ENCODE measurements at regions not wholly inside any gene's neighbourhood (a gene's known extent, or its start where the extent isn't known, plus 50 kb on each side); places are given as distances from the start of the nearest gene placed in this dataset.

DNA sequence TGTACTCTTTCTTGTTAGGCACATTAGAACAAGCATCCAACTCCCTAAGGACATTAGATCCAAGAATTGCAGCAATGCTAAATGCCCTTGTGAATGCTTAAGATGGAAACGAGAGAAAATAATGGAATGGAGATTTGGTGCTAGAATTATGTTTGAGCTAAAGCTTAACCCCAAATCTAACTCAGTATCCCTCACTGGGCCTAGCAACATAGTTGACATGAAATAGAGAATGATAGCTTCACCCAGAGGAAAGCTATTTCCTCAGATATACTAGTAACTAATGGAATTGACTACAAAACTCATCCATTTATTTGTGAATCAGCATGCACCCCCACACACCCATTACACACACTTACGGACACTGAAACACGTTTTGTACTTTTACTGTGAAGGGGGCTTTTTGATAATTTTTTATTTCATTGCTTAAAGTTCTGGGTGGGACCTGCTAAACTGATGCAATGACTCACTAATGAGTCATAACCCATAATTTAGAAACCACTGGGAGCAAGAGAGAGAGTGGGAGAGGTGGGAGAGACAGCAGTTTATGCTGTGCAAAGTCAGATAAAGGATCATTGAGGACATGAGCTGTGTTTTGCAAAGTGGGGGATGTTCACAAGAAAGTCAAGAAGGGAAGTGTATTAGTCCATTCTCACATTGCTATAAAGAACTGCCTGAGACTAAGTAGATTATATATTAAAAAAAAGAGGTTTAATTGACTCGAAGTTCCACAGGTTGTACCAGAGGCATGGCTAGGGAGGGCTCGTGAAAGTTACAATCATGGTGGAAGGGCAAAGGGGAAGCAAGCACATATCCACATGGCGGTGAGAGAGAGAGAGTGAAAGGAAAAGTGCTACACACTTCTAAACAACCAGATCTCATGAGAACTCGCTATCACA is 382.7 kb downstream of the SFMBT2 start:
- no peak for DNase-seq (ENCODE audit: low read depth in 2 of 2)

DNA sequence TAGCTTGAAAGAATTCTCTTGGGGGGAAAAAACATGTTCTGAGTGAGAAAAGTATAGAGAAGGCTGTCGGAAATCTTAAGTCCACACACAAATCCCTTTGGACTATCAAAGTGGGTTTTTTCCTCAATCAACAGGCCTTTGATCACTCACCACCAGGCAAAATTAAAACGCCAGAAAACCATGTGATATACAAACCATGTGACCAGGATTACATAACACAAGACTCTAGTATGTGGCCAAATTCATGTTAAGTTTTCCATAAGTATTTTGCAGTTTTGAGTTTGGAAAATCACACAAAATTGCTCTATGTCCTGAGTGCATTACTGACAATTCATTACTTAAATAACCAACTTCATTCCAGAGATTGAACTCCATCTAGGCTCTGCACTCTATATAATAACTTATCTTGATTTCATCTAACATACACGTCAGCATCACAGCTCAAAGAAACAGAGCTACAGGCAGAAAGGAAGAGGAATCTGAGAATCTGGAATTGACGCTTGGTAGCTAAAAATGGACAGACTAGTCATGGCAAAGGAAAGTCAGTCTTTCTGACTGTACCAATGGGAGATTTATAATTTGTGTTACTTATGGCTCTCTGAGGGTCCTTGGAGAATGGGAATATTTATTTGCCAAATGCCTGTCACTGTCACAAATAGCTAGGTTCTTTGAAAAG is 383.5 kb downstream of the SFMBT2 start:
- DNase-seq (ENCODE audit: low read depth in 2 of 2) = no peak

- DNase-seq (ENCODE audit: low read depth in 2 of 2) = no peak
These were observed 384.0 kb downstream of the SFMBT2 start for GRCh38 chr10:7026818-7027217.

GRCh38 chr10:7025296-7025695 is 385.5 kb downstream of the SFMBT2 start:
- no peak for DNase-seq (ENCODE audit: low read depth in 2 of 2)

DNA sequence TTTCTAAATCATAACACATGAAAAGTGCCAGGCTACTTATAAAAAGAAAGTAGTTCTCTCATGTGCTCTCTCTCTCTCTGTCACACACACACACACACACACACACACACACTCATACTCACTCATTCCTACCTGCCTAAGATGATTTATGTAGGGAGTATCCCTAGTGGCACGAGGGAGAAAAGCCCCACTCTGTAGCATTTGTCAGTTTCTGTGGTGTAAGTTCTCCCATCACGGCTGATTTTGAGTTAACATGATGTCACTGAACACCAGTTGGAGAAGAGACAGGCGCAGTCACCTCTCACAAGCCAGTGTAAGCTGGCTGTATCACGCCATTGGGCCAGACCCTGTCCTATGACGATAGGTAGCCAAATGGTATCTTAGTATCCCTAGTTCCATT is 395.4 kb downstream of the SFMBT2 start:
- DNase-seq (ENCODE audit: low read depth in 2 of 2) = no peak

- DNase-seq (ENCODE audit: low read depth in 2 of 2) = no peak
These were observed 396.1 kb downstream of the SFMBT2 start for GRCh38 chr10:7014721-7015120.

DNA sequence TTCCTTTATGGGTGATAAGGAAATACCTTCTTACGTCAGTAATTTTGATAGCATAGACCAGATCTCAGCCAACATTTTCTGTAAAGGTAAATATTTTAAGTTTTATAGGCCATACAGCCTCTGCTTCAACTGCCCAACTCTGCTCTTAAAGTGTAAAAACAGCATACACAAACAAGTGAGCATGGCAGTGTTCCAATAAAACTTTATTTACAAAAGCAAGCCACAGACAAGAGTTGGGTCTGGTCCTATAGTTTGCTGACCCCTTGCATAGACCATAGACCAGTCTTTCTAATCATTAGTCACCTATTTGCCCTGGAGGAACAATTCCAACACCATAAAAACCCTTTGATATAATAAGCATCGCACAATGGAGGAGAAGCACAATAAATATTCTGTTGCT is 398.8 kb downstream of the SFMBT2 start:
- no peak for DNase-seq (ENCODE audit: low read depth in 2 of 2)

- no peak for DNase-seq (ENCODE audit: low read depth in 2 of 2)
These were observed 402.2 kb downstream of the SFMBT2 start for GRCh38 chr10:7008645-7009044.

- DNase-seq (ENCODE audit: low read depth in 2 of 2) = no peak
These were observed 403.1 kb downstream of the SFMBT2 start for GRCh38 chr10:7007600-7008190.

DNA sequence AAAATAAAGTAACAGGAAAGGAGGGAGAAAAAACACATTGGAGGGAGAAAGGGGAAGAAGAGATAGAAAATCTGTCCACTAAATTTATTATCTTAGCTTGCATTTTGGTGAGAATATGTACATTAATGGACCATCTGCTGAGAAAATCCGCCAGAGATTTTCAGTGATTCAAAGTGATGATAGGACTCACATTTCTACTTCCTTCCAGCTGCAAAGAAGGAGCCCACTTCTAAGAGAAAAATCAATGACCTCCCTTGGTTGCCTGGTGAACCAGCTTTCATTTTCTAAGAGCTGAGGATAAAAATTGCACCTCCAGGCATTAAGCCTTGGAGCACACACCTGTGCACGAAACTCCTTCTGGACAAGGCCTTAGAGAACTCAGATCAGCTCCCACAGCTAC is 404.3 kb downstream of the SFMBT2 start:
- DNase-seq (ENCODE audit: low read depth in 2 of 2) = no peak

GRCh38 chr10:7003831-7004395 is 406.9 kb downstream of the SFMBT2 start:
- no peak for DNase-seq (ENCODE audit: low read depth in 2 of 2)

GRCh38 chr10:7000061-7000460 is 410.8 kb downstream of the SFMBT2 start:
- DNase-seq (ENCODE audit: low read depth in 2 of 2) = no peak

- no peak for DNase-seq (ENCODE audit: low read depth in 2 of 2)
These were observed 411.5 kb downstream of the SFMBT2 start for GRCh38 chr10:6999232-6999925.

DNA sequence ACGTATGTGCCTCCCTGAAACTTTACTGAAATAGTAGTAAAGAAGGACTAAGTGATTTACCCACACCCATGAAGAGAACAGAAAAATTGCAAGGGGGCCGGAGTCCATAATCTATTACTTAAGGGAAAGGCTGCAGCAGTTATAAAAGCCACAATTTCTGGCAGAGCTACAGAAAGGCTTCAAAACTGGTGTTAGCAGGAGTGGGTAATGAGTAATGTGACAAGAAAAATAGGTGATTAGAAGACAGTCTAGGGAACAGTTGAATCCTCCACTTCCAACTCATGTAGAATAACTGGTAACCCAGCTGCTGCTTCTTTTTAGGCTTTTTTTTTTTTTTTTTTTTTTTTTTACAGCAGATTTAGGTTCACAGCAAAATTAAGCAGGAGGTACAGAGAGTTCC is 413.3 kb downstream of the SFMBT2 start:
- DNase-seq (ENCODE audit: low read depth in 2 of 2) = no peak

DNA sequence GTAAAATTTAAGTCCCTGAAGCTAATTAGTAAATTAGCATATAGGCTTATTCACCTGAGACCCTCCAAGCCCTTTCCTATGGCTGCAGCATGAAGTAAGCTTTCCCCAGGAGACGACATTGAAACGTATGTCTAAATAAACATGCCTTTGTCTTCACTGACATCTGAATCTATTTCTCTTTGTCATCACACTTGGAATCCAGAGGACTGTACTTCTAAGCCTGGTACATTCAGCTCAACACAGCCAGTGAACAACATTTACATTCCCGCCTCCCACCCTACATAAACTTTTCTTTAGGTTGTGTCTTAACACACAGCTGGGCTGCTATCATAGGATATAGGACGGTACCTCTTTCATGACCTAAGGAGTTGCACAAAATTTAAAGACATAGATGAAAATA is 414.4 kb downstream of the SFMBT2 start:
- DNase-seq (ENCODE audit: low read depth in 2 of 2) = no peak

DNA sequence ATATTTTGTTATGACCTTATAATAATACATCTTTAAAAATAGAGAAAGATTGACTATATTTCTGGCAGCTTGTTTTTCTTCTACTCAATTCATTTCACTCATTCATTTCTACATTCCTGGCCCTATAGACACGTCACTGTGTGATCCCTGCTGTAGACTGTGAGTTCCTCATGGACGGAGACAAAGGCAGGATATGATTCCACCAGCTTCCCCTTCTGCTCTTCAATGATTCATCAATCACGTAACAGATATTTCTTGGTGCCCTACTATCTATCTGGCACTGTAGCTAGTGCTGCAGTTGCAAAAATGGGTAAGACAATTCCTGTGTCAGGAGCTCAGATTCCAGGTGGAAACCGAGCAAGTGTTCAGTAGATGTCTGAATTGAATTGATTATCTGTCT is 415.0 kb downstream of the SFMBT2 start:
- no peak for DNase-seq (ENCODE audit: low read depth in 2 of 2)

DNA sequence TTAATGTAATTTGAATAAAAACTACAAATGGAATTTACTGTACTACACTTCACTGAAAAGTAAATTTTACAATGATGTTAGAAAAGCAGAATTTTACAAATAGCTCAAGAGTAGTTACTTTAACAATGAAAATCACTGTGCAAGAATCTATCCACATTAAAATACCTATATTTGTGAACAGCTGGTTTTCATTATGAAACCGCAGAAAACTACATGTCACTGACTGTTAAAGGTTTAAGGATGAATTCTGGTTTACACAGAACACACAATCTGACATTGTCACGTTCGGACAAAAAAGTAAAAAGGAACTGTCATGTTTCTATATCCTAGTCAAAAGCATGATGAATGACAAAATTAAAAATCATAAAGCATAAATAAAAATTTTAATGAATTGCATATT is 415.3 kb upstream of the PRKCQ start:
- no peak for DNase-seq (ENCODE audit: low read depth in 2 of 2)

GRCh38 chr10:6990891-6991290 is 410.8 kb upstream of the PRKCQ start:
- DNase-seq (ENCODE audit: low read depth in 2 of 2) = no peak

GRCh38 chr10:6988654-6989053 is 408.6 kb upstream of the PRKCQ start:
- no peak for DNase-seq (ENCODE audit: low read depth in 2 of 2)

GRCh38 chr10:6987536-6987945 is 407.5 kb upstream of the PRKCQ start:
- no peak for DNase-seq (ENCODE audit: low read depth in 2 of 2)

DNA sequence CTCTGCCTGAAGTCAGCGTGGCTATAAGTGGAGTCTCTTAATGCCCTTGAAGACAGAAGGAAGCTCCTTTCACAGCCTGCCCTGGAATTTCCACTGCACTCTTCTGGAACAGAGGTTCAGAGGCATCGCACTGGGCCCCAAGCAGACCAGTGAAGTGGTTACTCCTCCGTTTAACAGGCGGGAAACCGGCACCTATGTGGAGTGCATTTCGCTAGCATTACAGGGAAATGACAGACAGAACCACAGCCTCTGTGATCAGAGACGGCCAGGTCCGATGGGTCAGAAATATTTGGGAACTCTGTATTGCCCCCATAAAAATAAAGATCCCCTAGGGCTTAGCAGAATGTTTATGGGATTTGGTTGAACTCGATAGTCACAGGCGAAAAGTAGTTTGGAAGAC is 406.9 kb upstream of the PRKCQ start:
- no peak for DNase-seq (ENCODE audit: low read depth in 2 of 2)

GRCh38 chr10:6985644-6986043 is 405.6 kb upstream of the PRKCQ start:
- no peak for DNase-seq (ENCODE audit: low read depth in 2 of 2)
